GM18520 (cell line): ENCODE measurements at regions not wholly inside any gene's neighbourhood (a gene's known extent, or its start where the extent isn't known, plus 50 kb on each side); places are given as distances from the start of the nearest gene placed in this dataset.
"Not testable (repeated sequence)": the region's sequence is repeated elsewhere in the genome, so short reads cannot be mapped to it uniquely, and the experiment has no call there.

Source experiments
- ATAC-seq: cut with Tn5 transposase; IDR thresholded peaks from one replicate; pipeline ENCODE4 v1.9.1; 2021; ENCODE audit not compliant: unreplicated experiment

DNA sequence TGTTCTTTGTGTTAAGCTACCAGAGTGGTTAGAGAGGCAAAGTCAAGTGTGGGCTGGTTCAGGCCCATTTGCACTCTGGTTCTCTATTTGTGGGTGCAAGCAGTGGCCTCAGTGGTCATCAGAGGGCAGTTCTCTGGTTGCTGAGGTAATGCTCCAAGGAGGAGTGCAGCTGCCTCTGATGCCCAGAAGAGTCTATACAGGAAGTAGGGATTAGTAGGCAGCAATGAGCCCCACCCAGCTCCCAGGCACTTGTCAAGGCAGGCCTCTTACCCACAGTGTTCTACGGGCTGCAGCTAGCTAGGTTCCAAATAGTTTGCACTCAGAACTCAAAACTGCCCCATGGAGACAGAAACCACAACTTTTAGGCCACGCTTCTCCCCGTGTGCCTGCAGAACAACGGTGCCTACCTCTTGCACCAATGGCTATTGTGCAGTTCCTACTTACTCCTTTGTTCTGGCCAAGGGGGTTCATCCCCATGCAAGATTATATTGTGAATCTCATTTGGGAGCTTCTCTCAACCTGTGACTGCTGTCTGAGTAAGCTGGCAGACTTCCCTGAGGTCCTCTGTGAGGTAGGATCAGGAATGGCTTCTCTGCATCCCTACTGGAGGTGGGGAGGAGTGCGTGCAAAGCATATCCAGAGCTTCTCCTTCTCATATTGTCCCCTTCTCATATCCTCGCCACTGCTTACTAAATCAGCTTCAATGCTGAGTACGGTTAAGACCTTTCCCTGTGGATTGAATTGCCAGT is 410.3 kb upstream of the LMO3 start:
- ATAC-seq, result no peak

DNA sequence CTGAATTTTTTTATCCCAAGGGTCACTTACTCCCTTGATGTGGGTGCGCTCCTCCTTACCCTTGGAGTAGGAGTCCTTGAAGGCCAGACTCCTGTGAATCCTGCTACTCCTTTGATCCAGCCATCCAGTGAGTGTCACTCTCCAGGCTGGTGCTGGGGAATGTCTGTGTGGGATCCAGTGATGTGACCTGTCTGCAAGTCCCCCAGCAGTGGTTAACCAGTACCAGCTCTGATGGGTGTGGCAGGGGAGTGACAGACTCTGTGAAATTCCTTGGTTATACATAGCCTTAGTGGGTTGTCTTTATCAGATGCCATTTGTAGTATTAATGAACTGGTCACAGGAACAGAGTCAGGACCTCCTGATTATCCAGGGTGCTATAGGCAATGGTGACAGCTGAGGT is 409.5 kb upstream of the LMO3 start:
- no peak for ATAC-seq

DNA sequence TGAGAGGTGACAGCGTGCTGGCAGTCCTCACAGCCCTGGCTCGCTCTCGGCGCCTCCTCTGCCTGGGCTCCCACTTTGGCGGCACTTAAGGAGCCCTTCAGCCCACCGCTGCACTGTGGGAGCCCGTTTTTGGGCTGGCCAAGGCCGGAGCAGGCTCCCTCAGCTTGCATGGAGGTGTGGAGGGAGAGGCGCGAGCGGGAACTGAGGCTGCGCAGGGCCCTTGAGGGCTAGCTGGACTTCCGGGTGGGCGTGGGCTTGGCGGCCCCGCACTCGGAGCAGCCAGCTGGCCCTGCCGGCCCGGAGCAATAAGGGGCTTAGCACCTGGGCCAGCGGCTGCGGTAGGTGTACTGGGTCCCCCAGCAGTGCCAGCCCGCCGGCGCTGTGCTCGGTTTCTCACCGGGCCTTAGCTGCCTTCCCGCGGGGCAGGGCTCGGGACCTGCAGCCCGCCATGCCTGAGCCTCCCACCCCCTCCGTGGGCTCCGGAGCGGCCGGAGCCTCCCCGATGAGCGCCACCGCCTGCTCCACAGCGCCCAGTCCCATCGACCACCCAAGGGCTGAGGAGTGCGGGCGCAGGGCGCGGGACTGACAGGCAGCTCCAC is 401.6 kb upstream of the LMO3 start:
- ATAC-seq, result not testable (repeated sequence)

DNA sequence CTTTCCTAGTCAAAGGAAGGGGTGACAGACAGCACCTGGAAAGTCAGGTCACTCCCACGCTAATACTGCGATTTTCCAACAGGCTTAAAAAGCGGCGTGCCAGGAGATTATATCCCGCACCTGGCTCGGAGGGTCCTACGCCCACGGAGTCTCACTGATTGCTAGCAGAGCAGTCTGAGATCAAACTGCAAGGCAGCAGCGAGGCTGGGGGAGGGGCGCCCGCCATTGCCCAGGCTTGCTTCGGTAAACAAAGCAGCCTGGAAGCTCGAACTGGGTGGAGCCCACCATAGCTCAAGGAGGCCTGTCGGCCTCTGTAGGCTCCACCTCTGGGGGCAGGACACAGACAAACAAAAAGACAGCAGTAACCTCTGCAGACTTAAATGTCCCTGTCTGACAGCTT is 392.6 kb upstream of the LMO3 start:
- not testable (repeated sequence) for ATAC-seq

- no peak for ATAC-seq
Measured at GRCh38 chr12:16984484-16984883, 378.5 kb upstream of the LMO3 start.

GRCh38 chr12:16972923-16973770 is 367.2 kb upstream of the LMO3 start:
- no peak for ATAC-seq

DNA sequence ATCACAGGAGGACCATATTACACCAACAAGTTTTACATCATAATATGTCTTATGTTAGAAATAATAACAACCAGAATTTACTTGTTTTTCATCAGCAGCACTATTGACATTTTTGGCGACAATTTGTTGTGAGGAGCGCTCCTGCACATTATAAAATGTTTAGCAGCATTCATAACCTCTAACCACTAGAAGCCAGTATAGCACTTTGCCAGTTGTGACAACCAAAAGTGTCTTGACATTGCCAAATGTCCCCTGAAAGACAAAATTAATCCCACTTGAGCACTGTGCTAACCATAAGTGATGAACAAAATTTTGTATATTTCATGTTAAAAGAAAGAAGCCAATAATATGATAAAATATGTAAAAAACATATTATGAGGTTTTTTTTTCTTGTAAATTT is 356.9 kb upstream of the LMO3 start:
- ATAC-seq, result no peak

DNA sequence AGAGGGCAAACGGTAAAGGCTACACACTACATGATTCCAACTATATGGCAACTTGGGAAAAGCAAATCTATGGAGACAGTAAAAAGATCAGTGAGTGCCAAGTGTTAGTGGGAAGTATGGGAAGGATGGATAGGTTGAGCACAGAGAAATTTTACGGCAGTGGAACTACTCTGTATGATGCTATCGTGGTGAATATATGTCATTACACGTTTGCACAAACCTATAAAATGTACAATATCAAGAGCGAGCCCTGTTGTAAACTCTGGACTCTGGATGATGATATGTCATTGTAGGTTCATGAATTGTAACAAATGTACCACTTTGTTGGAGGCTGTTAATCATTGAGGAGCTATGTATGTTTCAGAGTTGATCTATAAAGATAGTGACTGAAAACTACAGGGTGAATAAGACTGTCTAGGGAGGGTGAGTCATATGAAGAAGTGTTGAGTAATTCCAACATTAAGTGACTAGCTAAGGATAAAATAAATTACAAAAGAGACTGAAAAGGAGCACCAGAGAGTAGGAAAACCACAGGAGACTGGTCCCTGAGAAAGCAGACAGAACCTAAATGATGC is 349.2 kb upstream of the LMO3 start:
- peak; percentile 84 for ATAC-seq

DNA sequence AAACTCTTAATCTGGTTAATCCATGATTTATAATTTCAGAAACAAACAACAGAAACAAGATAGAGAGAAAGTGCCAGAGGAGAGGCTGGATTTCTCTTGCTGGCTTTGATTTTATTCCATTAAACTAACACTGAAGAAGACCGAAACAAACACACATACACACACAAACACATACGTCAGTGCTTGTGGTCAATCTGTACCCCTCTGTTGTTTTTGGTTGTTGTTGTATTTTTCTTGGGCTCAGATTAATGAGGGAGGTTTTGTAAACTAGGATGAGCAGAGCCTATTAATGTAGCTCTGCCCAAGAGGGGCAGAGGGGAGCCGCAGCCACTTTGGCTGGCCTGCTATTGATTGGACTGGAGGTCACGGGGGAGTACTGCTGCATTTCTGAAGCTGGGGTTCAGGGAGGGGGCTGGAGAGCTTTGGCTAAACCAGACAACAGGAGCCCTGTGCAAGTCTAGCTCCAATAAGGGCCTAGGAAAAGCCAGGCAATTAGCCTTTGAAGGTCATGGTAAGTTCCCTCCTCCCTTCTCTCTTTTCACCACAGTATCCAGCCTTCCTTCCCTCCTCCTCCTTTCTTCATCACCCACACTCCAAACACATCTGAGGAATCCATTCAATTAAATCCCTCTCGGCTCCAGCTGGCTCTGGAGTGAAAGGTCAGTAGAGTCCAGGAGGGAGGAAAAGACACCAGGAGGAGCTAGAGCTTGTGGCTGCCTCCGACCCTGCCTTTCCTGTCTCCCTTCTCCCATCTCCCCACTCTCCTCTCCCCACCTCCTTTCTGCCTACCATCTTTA is 344.1 kb upstream of the LMO3 start:
- no peak for ATAC-seq

GRCh38 chr12:16949371-16949770 is 343.4 kb upstream of the LMO3 start:
- no peak for ATAC-seq

GRCh38 chr12:16946704-16947103 is 340.7 kb upstream of the LMO3 start:
- no peak for ATAC-seq

GRCh38 chr12:16939871-16940306 is 333.9 kb upstream of the LMO3 start:
- ATAC-seq, result peak; percentile 93

GRCh38 chr12:16927259-16927658 is 321.3 kb upstream of the LMO3 start:
- ATAC-seq, result no peak

DNA sequence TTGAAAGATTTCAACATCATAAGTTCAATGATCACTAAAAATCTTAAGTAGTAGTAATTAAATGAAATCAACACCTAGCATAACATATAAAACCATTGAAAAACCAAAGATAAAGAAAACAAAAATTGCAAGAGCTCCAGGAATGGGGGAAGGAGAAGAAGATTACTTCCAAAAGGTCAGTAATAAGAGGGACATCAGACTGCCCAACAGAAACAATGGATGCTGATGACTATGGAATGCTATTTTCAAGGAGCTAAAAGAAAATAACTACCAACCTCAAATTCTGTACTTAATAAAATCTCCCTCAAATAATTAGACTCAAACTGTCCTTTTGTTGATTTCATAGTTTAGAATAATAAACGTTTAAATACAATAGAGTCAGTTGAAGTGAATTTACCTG is 314.5 kb upstream of the LMO3 start:
- no peak for ATAC-seq

GRCh38 chr12:16919551-16919950 is 313.6 kb upstream of the LMO3 start:
- no peak for ATAC-seq

DNA sequence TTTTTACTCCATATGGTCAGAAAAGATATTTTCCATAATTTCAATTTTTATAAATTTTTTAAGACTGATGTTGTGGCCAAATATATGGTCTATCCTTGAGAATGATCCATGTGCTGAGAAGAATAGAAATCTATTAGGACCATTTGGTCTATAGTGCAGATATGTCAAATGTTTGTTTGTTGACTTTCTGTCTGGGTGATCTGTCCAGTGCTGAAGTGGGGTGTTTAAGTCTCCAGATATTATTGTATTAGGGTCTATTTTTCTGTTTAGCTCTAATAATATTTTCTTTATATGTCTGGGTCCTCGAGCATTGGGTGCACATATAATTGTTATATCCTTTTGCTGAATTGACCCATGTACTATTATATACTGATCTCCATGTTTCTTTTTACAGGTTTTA is 308.9 kb upstream of the LMO3 start:
- ATAC-seq, result no peak

DNA sequence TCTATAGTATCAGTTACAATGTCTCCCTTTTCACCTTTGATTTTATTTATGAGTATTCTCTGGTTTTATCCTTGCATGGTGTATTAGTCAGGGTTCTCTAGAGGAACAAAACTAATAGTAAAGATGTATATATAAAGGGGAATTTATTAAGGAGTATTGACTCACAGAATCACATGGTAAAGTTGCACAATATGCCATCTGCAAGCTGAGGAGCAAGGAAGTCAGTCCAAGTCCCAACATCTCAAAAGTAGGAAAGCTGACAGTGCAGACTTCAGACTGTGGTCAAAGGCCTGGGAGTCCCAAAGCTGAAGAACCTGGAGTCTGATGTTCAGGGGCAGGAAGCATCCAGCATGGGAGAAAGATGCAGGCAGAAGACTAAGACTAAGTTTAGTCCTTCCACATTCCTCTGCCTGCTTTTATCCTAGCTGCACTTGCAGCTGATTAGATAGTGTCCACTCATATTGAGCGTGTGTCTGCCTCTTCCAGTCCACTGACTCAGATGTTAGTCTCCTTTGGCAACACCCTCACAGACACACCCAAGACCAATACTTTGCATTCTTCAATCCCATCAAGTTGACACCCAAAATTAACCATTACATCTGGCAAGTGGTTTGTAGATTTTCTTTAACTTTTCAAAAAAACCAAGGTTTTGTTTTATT is 308.0 kb upstream of the LMO3 start:
- no peak for ATAC-seq

DNA sequence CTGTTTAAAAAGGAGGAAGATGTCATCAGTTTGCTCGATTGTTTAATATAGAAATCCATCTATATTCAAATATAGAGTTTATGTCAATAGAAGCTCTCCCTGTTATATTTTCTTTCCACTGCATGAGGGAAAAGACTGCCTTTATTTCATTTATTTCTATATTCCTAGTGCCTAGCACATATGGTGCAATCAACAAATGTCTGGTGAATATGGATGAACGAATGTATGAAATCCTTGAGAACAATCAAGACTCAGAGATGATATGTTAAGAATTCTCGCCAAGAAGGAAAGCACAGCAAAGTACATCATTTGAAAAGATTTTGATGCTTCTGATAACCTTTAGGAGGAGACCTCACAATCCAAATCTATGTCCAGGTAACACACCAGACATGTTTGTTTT is 296.0 kb upstream of the LMO3 start:
- no peak for ATAC-seq

DNA sequence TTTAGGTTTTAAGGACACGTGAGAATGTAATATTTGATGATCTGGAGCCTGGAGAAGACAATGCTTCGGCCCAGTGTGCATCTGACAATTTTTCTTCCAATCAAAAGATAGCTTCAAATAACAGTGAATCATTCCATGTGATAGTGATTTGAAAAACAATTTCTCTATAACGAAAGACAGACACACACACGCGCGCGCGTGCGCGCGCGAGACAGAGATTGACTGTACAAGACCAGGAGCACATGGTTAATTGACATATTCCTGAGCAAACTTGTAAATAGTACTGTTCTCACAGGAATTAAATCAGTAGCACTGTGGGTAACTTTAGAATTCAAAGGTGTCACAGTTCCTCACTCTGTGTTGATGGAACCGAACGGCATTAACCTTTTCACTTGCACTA is 287.5 kb upstream of the LMO3 start:
- no peak for ATAC-seq

DNA sequence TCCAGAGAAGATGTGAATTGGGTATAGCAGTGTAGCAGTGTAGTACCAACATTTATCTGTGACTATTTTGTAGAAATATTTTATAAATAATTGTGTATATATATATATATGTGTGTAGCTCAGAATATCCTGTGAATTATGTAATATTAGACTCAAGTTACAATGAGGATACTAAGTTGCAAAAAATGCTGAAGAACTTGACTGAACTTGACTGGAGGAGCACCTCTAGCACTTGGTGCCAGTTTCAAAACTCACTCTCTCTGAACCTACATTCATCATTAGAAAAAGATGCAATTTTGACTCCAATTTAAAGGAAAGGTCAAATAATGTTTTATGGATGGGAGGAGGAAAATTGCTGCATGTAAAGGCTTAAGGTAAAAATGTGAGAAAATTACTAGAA is 285.7 kb upstream of the LMO3 start:
- ATAC-seq, result no peak
